Mesenteric fat pad (tissue), 1 donor: ENCODE measurements at regions not wholly inside any gene's neighbourhood (a gene's known extent, or its start where the extent isn't known, plus 50 kb on each side); places are given as distances from the start of the nearest gene placed in this dataset.
"Not testable (repeated sequence)": the region's sequence is repeated elsewhere in the genome, so short reads cannot be mapped to it uniquely, and the experiment has no call there.

Experiments used
- DNase-seq: peaks from one replicate; pipeline ENCODE4 v3.0.0-alpha.2; 2020; ENCODE audit warnings: low spot score
- donor health status: DM: yes; HTN: yes; CAD: no.

DNA sequence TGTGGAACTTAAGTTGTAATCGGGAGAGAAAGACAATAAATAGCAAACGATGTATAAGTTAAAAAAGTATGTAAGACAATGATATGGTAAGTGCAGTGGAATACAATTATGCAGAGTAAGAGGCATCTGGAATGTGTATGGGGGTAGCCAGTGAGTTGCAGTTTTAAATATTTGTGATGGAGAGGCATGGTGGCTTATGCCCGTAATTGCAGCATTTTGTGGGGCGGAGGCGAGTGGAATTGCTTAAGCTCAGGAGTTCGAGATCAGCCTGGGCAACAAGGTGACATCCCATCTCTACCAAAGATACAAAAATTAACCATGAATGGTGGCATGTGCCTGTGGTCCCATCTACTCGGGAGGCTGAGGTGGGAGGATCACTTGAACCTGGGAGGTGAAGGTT lies 52.5 kb upstream of the WDFY3 start:
- no peak for DNase-seq

DNA sequence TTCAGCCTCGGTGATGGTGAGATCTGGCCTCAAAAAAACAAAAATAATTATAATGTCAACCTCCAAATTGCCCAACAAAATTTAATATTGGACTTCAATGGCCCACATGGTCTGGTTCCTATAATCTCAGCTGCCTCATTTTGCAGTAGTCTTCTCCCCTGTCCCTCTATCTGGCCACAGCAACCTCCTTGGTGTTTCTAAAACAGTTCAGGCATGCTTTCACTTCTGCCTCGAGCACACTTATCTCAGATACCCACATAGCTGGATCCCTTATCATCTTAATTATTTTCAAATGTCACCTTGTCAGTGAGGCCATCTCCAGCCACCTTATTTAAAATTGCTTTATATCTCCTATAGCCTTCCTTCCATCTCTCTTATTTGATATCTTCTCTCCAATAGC lies 52.9 kb upstream of the WDFY3 start:
- DNase-seq: no peak

DNA sequence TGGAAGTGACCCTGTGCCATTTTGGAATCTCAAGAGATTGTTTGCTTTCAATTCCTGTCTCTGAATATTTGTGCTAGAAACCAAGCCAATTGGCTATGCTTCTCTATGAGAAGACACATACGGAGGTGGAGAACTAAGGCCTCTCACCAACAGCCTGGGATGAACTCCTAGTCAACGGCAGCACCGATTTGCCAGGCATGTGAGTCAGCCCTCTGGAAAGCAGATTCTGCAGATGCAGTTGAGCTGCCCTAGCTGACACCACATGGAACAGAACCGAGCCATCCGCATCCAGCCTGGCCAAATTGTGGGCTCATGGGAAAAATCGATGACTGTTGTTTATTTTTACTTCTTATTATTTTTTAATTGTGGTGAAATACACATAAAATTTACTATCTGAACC lies 58.2 kb upstream of the WDFY3 start:
- no peak for DNase-seq

DNA sequence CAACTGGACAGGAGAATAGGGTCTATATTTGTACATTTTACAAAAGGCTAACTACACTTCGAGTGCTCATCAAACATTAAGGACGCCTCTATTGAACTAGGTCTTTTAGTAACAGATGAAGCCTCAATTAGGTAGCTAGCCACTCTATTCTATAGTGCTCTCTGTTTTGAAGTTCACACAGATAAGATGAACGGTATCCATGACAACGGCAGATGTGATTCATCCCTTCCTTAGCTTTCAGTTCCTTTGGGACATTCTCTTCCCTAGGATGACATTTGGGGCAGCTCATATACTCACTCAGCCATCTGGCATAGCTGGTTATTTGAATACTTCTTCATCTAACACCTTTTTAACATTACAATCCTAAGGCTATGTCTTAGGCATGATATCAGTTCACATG lies 62.4 kb upstream of the WDFY3 start:
- DNase-seq: no peak

DNA sequence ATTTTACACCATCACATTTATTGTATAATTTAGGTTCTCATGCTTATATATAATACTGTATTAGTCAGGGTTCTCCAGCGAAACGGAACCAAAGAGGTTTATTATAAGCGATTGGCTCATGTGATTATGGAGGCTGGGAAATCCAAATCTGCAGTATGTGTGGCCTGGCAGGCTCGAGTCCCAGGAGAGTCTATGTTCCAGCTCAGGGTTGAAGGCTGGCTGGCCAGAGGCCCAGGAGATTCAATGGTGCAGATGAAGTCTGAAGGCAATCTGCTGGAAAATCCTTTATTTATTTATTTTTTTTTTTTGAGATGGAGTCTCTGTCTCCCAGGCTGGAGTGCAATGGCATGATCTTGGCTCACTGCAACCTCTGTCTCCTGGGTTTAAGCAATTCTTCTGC lies 63.0 kb upstream of the WDFY3 start:
- no peak for DNase-seq

GRCh38 chr4:85030156-85030555 lies 63.7 kb upstream of the WDFY3 start:
- no peak for DNase-seq

DNA sequence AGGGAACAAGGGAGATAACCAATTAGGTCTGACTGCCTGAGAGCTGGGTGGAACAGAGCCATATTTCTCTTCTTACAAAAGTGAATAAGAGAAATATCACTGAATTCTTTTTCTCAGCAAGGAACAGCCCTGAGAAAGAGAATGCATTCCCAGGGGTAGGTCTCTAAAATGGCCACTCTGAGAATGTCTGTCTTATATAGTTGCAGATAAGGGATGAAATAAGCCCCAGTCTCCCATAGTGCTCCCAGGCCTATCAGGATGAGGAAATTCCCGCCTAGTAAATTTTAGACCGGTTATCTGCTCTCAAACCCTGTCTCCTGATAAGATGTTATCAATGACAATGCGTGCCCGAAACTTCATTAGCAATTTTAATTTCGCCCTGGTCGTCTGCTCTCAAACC lies 67.3 kb upstream of the WDFY3 start:
- not testable (repeated sequence) for DNase-seq

DNA sequence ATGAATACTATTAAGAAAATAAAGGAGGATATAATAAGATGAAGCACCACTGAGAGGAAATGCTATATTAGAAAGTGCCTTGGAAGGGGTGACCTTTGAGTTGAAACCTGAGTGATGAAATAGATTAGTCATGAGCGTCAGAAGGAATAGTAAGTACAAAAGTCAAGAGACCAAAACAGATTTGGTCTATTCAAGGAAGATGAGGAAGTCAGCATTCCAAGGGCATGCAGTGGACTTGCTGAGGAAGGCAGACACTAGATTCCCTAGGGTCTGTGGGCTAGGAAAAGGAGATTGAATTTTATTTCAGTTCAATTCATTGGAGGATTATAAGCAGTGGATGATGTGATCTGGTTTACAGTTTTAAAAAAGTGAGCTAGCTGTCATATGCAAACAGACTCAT lies 73.0 kb upstream of the WDFY3 start:
- no peak for DNase-seq

DNA sequence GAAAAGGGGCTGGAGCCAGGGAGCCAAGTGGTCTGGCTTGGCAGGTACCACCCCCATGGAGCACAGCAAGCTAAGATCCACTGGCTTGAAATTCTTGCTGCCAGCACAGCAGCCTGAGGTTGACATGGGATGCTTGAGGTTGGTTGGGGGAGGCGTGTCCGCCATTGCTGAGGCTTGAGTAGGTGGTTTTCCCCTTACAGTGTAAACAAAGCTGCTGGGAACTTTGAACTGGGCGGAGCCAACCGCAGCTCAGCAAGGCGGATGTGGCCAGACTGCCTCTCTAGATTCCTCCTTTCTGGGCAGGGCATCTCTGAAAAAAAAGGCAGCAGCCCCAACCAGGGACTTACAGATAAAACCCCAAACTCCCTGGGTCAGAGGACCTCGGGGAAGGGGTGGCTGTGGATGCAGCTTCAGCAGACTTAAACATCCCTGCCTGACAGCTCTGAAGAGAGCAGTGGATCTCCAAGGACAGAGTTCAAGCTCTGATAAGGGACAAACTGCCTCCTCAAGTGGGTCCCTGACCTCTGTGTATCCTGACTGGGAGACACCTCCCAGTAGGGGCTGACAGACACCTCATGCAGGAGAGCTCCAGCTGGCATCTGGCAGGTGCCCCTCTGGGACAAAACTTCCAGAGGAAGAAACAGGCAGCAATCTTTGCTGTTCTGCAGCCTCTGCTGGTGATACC lies 77.5 kb upstream of the WDFY3 start:
- DNase-seq: not testable (repeated sequence)

DNA sequence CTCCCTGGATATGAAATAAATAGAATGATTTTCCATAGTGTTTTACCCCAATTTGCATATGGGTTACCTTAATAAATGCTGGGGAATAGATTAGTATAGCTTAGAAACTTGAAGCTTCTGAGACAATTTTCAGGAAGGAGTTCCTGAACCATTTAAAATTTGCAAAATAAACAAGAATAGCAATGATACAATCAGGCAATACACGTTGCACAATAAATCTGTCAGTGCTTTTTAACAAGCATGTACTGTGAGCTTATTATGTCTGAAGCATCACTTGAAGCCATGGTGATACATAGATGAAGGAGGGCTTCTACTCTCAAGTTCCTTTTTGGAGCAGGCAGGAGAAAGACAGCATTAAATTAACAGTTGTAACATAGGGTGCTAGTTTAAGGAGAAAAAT lies 84.2 kb upstream of the WDFY3 start:
- no peak for DNase-seq

- DNase-seq: no peak
These were observed 85.0 kb upstream of the WDFY3 start for GRCh38 chr4:85051526-85051925.

DNA sequence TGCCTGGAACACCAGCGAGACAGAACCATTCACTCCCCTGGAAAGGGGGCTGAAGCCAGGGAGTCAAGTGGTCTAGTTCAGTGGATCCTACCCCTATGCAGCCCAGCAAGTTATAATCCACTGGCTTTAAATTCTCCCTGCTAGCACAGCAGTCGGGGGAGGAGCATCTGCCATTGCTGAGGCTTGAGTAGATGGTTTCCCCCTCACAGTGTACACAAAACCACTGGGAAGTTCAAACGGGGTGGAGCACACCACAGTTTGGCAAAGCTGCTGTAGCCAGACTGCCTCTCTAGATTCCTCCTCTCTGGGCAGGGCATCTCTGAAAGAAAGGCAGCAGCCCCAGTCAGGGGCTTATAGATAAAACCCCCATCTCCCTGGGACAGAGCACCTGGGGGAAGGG lies 88.4 kb upstream of the WDFY3 start:
- not testable (repeated sequence) for DNase-seq

GRCh38 chr4:85058551-85058950 lies 92.1 kb upstream of the WDFY3 start:
- no peak for DNase-seq

DNA sequence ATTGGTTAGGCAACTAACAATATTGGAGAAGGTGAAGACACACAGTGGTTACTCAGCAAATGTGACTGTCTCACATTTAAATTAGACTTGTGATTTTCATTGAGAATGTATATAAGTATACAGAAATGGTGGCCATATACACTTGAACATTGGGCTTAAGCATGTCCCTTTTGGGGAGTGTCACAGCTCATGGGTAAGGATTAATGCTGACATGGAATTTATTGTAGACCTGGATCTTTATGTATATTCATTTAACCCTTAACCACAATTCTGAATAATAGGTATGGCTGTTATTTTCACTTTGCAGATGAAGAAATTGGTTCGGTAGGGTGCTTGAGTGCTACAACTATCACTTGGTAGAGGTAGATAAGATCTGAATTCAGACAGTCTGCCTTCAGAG lies 95.5 kb upstream of the WDFY3 start:
- no peak for DNase-seq

GRCh38 chr4:85062466-85062865 lies 96.0 kb upstream of the WDFY3 start:
- DNase-seq: no peak

DNA sequence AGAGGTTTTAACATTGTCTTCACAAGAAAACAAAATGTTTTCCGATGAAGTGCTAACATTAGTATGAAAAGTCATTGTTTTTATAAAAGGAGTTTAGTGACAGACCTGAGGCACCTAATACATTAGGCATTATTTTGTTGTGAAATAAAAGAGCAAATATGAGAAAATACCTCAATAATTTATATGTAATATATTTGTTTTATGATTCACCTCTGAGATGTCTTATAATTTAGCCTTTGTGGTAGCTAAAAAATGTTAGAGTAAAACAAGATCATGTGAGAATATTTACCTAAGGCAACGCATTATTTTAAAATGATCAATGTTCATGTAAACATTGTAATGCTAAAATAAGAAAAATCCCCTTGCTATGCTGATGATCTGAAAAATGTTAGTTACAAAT lies 100.9 kb upstream of the WDFY3 start:
- DNase-seq: no peak

- DNase-seq: no peak
These were observed 111.5 kb upstream of the WDFY3 start for GRCh38 chr4:85078016-85078415.

DNA sequence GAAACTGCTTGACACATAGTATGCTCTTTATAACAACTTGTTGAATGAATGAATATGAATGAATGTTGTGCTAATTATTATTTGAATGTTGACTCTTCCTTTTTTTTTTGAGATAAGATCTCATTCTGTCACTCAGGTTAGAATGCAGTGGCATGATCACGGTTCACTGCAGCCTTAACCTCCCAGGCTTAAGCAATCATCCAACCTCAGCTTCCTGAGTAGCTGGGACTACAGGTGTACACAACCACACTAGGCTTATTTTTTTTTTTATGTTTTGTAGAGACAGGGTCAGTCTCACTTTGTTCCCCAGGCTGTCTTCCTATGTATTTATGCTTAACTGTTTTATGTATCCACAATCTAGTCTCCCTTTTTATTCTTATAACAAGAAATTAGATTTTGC lies 114.7 kb upstream of the WDFY3 start:
- DNase-seq: no peak

DNA sequence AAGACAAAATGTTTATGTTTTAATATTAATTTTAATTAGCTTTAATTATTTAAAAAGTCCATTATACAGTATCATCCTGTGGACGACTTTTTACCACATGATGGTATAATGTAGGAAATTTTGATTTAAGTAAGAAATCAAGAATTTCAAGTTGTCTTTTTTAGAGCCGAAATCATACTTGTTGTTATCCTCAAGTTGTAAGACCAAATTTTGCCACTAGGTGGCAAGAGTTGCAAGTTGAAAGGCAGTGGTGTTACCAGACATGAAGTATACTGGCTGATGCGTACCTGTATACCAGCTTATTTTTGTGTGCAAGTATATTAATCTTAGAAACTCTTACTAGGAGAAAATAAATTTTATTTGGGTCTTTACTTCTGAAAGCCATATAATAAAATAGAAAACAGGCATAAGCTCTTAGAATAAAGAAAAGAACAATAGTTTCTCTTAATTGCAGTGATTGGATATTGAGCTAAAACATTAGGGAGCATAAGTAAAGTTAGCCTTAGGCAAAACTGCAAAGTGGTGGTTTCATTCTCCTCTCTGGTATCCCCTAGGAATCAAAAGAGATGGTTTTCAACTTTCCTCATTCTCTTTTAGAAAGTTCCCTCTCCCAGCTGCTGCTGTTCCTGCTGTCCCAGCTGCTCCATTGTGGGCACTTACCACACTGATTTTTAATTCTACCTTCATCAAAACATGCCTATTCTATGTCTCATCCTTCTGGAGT lies 118.0 kb upstream of the WDFY3 start:
- no peak for DNase-seq

GRCh38 chr4:85086721-85087120 lies 120.2 kb upstream of the WDFY3 start:
- DNase-seq: no peak

- DNase-seq: no peak
These were observed 126.0 kb upstream of the WDFY3 start for GRCh38 chr4:85092536-85092935.

- no peak for DNase-seq
These were observed 126.5 kb upstream of the WDFY3 start for GRCh38 chr4:85092943-85093342.

DNA sequence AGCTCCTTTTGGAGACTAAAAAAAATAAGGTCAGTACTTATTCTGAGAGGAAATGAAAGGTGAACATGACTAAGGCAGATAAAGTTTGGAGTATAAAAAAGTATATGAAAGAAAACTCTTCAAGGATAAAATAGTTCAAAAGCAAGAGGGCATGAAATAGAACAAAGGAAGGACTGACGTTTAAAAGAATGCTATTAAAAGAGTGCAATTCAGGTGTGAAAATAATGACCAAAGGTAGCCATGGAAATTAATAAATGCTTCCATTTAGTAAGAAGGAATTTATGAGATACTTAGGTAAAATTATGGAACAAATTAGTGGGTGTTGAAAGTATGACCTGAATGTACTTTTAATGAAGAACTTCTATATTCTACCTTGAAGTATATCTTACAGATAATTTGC lies 128.2 kb upstream of the WDFY3 start:
- DNase-seq: no peak
